Stimulated activated CD4-positive, alpha-beta T cell treated with anti-CD3 and anti-CD28 coated beads, Interleukin-12 subunit alpha, Interleukin-12 subunit beta, amount 100 ng/mL, for 48 hours (primary cell): ENCODE measurements at regions not wholly inside any gene's neighbourhood (a gene's known extent, or its start where the extent isn't known, plus 50 kb on each side); places are given as distances from the start of the nearest gene placed in this dataset.
"Not testable (repeated sequence)": the region's sequence is repeated elsewhere in the genome, so short reads cannot be mapped to it uniquely, and the experiment has no call there.

ENCODE experiments used
- DNase-seq, 3 donors: peaks; one replicate each; pipeline ENCODE4 v3.0.0-alpha.2; 2020; ENCODE audit warnings: low read depth in 2 of 3, low spot score in 1 of 3

- no peak for DNase-seq
Measured at GRCh38 chr5:103862398-103862797, 299.8 kb upstream of the NUDT12 start.

GRCh38 chr5:103860327-103860726 lies 297.7 kb upstream of the NUDT12 start:
- DNase-seq, result no peak

DNA sequence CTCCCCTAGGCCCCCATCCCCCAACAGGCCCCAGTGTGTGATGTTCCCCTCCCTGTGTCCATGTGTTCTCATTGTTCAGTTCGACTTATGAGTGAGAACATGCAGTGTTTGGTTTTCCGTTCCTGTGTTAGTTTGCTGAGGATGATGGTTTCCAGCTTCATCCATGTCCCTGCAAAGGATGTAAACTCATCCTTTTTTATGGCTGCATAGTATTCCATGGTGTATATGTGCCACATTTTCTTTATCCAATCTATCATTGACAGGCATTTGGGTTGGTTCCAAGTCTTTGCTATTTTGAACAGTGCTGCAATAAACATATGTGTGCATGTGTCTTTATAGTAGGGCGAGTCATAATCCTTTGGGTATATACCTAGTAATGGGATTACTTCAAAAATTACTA lies 295.8 kb upstream of the NUDT12 start:
- DNase-seq, result not testable (repeated sequence)

DNA sequence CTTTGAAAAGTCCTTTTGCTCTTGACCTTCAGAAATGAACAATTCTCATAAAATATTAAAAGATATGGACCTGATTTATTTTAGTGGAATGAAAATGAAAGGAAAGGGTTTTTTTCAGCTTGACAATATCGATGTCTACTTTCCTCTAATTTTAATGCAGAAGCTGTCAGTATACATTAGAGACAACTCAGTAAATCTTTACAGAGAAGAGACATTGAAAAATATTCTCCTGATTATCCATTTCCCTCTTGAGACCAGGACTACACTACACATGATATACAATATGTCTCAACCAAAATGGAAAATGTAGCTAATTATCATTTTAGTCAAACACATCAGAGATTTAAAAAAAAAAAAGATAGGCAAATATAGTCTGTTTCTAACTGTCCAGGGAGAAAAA lies 288.5 kb upstream of the NUDT12 start:
- DNase-seq, result no peak

- DNase-seq, result no peak
Measured at GRCh38 chr5:103849934-103850333, 287.3 kb upstream of the NUDT12 start.

- no peak for DNase-seq
Measured at GRCh38 chr5:103847060-103847459, 284.5 kb upstream of the NUDT12 start.

DNA sequence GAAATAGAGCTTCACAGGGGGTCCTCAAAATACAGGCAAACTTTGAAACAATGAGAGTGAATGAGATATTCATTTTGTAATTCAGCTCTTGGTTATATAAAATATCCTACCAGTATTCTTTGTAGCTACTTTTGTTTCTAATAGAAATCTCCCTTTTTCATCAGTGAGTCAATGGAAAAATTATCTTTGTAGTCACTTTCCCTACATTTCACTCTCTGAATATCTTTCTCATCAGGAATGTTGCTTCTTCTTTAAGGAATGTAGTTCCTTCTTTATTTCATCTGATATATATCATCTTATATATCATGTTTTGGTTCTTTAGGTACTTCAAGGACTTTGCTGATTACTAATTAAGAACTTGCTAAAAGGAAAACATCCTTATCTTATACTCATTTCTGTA lies 280.3 kb upstream of the NUDT12 start:
- no peak for DNase-seq

DNA sequence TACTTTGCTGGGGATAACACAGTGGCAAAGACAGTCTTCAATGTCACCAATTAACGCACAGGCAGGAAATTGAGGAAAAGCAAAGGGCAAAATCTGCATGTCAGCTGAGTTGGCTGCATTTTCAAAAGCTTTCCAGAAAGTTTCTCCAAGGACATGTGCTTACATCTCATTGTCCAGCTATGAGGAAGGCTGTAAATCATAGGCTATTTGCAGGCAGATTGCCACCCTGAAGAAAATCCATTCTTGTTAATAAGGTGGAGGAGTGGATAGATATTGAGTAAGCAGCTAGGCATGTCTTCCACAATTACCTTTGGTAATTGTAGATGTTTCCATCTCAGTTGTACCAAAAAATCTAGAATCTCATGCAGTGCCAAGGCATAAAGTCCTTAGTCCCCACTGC lies 278.0 kb upstream of the NUDT12 start:
- no peak for DNase-seq

DNA sequence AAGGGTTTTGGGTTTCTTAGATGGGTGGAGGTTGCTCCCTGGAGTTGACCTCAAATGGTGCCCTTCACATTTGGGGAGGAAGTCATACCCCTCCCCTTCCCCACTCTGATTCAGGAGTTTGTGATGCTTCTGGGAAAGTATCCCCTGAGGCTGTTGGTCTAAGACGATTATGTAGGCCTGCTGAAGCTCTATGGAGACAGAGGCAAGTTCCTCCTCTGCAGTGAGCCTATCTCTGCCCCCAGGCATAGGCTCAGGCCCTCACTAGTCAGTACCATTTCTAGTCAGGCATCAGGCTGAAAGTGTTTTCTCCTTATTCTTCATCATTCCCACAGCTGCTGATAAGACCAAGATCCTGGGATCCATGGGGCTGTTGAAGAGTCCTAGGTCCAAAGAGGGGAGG lies 271.6 kb upstream of the NUDT12 start:
- DNase-seq, result no peak

DNA sequence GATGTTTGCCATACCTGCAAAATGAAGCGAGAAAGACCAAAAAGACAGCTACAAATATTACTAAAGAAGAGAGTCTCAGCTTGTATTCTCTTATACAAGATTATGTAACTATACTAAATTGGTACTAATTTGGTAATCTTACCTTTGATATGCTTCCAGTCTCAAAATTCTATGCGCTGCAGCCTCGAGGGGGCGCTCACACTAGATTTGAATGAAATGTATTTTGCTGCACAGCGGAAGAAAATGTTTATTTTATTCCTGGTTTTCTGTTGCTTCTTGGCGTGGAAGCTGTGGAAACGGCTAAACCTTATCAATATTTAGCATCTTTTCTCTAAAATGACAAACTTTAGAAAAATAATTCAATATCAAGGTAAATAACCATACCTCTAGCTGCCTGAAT lies 267.0 kb upstream of the NUDT12 start:
- no peak for DNase-seq

DNA sequence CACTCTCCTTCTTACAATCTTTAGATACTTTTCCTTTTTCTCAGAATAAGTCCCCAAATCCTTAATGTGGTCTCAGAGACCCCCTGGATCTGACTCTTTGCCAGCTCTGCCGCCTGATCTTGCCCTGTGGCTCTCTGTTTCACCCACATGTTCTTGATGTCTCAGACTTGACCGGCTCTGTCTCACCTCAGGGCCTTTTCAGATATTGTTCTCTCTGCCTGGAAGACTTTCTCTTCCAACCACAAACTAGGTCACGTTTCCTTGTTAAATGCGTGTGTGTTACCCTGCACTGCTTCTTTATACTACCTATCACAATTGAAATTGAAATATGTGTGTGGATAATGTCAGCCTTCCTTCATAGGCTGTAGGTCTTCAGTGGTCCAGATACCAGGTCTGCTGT lies 265.4 kb upstream of the NUDT12 start:
- no peak for DNase-seq

- DNase-seq, result no peak
Measured at GRCh38 chr5:103821361-103821760, 258.8 kb upstream of the NUDT12 start.

DNA sequence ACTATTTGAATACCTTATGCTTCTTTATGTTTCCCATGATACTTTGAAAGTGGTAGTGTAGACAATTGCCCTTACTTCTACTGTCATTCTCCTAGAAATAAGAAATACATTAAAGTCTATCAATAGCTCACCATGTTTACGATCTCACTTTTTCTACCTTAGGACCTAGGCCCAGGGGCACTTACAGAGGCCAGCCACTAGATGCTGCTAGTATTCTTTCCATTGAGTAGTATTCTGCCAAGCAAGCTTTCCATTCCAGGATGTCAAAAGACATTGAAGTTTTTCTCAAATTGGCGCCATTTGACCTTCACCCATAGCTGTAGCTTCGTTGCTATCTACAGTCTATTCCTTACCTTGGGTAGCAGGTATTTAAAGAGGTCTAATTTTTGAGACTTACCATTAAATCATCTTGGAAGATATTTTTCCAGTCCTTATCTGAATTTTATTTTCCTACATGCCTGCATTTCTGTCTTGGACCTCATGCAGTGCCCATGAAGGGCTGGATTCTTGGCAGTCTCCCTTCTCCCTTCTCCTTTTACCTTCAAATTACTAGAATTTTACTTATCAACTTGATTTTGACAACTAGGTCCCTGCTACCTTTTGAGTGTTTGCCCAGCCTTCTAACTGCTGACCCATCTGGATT lies 246.0 kb upstream of the NUDT12 start:
- DNase-seq, result no peak

DNA sequence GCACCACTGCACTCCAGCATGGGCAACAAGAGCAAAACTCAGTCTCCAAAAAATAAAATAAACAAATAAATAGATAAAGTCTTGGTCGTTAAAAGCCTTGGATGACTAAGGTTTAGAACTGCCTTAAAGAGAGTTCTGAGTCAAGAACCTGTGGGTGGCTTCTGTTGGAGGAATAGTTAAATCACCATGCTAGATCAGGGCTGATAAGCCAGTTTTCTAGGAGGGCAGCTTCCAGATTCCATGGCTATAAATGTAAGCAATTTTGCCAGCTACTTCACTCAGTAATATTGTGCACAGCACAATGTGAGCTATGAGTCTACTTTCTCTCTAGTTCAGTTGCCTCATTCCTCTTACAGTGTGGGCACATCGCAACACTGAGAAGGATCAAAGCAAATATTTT lies 242.1 kb upstream of the NUDT12 start:
- no peak for DNase-seq

GRCh38 chr5:103801681-103802080 lies 239.1 kb upstream of the NUDT12 start:
- no peak for DNase-seq

DNA sequence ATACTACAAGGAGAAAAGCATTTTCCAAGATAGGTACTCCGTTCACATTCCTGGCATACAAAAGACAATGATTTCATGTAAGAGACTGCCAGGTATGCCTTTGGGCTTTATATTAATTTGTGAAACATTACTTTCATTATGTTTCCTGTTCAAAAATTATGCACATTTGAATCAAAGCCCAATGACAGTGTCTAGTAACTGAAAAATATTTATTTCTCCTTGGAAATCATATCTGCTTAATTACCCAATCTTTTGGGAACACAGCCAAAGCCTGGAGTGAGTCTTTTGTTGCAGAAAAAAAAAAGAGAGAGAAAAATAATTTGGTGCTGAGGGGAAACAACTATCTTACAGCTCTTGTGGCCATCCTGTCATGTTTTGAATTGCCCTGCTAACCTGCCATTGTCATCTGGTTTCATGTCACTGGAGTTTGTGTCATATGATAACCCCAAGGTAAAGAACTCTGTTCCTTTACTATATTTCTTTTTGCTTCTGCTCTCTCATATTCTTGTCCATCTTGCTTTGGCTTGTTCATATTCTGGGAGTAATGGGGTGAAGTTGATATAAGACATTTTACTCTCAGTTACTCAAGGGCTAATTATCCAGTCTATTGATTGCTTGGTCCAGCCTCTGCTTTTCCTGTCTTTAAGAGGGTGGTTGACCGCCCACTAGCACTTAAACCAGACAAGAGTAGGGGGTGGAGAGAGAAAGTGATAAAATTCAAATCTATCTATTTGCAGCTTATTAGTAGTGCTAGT lies 238.3 kb upstream of the NUDT12 start:
- no peak for DNase-seq

DNA sequence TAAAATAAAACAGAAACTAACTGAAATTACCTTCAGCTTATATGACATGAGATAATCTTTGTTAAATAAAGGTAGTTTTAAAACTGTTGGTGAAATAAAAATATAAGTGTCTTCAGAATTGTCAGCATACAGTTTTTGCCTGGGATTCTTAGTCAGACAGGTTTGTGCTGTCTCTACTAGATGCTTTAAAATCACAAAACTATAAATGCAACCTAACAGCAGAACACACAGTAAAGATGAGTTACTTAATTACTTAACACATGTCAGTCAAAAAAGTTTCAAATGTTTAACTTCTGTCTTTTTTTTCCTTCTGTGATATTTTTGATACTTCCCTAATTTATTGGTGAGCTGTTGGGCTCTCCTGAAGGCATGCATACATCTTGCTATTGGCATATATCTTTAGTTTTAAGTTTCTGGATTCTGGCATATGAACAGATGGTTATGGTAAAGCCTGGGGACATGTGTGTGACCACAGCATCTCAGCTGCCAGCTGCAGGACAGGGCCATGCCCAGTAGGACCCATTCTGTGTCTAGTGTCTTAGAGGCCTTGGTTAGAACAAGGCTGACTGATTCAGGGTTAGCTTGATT lies 231.1 kb upstream of the NUDT12 start:
- no peak for DNase-seq

DNA sequence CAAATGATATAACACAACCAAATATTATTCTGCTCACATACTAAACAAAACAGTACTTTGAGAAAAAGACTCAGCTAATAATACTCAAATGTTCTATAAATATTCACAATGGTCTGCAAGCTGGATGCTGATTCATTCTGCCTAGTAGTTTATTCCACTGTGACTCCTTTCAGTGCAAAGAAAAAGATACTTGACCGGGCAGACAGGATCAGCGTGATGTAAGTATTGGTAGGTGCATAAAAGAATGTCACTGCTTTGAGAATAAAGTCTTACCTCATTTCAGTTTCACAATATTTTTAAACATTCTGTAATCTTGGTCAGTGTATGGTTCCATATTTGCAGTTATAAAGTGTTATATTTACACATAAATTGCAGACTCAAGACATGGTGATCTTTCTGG lies 223.0 kb upstream of the NUDT12 start:
- no peak for DNase-seq

GRCh38 chr5:103783669-103784068 lies 221.1 kb upstream of the NUDT12 start:
- no peak for DNase-seq

- DNase-seq, result no peak
Measured at GRCh38 chr5:103780794-103781193, 218.2 kb upstream of the NUDT12 start.

DNA sequence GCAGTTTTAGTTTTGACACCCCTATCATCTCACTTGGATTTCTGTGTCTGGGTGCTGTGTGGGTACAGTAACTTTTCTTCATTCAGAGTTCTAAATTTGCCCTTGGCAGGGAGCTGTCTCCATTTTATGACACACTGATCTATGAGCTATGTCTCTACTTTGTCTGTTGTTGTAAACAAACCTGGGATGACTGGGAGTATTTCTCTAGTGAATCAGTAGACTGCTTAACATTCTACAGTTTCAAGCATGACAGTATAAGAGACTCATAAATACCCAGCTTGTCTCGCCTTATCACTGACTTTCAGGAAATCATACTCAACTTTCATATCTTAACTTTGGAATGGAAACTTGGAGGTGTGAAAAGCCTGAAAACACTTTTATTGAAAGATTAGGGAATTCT lies 212.1 kb upstream of the NUDT12 start:
- DNase-seq, result no peak

GRCh38 chr5:103772248-103772647 lies 209.7 kb upstream of the NUDT12 start:
- DNase-seq, result no peak

DNA sequence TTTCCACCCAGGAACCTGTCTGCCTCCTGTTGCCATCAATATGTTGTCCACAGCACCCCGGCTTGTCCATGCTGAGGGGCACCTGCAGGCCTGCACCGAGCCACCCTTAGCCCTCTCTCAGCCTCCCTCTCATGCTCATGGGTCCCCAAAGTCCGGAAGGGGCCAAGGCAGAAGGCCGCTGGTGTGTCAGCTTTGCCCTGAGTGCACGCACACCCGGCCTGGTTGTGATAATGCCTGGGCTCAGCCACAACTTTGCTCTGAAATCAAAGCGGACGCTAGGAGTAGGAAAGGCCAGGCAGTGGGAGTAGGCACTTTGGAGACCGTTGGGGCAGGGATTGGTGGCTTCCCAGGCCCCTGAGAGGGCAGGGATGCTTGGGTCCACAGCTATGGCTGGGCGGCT lies 201.8 kb upstream of the NUDT12 start:
- DNase-seq, result no peak
